HK-2 (cell line): ENCODE measurements at regions not wholly inside any gene's neighbourhood (a gene's known extent, or its start where the extent isn't known, plus 50 kb on each side); places are given as distances from the start of the nearest gene placed in this dataset.

ENCODE experiments used
- DNase-seq: peaks from one replicate; pipeline ENCODE4 v3.0.0-alpha.2; 2018; ENCODE audit not compliant: unreplicated experiment

DNA sequence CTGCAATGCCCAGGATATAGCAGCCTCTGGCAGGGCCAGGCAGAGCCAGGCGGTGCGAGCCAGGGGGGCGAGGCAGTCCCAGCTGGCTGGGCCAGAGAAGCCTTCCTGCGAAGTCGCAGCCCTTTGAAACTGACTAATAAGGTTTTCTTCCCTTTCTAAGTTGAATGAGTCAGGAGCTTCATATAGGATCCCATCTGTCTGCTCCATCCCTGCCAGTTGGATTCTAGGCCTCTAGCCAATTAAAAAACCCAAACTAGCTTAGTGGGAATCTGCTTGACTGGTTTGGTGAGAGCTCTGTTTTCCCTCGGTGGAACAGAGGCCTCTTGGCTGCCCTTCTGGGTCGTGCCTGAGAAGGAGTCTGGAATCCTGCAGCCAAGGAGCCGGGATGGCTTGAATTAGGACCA lies 70.1 kb upstream of the RAPGEF1 start:
- no peak for DNase-seq

DNA sequence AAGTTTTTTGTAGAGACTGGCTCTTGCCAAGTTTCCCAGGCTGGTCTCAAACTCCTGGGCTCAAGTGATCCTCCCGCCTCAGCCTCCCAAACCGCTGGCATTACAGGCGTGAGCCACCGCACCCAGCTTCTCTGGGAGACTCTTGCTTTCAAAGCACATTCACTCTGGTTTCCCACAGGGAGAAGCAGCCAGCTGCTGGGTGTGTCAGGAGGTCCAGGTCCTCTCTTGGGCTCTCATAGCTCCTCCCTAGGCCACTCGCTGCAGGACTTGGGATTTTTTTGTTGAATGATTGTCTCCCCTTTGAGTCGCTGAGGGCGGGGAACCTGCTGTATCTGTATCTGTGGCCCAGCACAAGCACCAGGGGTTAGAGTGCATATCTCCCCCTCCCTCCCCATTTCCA lies 68.4 kb upstream of the RAPGEF1 start:
- no peak for DNase-seq

DNA sequence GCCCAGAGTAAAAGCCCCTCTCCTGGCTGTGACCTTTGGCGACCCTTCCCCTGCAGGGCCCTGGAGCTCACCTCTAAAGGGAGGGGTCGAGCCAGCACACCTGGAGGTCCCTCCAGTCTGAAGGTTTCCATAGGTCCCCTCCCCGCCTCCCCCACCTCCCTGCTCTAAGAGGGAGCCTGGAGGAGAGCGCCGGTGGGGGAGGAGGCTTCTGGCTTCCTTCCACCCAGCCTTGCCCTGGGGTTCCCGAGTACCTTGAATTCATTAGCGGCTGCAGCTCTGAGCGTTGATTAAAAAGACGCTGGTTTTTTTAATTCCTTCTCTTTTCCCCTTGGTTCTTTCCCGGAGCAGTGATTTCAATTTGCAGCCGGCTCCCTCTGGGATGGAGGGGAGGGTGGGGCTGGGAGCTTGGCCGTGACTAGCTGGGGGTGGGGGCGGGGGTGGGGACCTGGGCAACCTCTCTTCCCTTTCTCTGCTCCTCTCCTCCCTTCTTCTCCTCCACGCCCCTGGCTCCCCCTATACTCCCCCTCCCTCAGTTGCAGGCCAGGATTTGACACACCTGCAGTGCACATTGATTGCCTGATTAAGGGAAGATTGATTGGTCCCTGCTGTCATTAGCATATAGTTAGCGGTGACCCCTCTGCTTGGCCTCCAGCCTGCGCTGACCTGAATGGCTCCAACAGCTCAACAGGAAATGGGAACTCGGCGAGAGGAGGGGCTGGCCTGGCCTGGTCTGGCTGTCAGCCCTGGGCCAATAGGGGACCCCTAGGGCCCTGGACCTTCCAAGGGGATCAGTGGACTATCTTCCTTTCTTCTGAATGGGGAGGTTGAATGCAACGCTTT lies 67.5 kb upstream of the RAPGEF1 start:
- DNase-seq, result no peak

DNA sequence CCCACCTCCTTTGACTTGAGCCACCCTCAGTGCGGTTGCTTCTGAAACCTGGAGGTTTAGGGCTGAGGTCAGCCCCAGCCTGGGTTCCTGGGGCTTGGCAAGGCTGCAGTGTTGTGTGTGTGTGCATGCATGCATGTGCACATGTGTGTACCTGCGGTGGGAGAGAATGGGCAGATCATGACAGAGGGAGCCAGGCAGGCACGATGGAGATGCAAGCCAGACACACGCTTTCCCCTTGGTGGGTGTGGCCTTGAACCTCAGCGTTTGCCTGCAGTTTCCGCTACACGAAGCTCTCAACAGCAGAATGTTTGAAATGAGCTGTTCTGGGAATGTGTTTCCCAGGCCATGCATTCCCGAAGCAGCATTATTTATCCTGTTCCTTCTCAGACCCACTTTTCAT lies 65.9 kb upstream of the RAPGEF1 start:
- no peak for DNase-seq

GRCh38 chr9:131804826-131805225 lies 65.0 kb upstream of the RAPGEF1 start:
- no peak for DNase-seq

GRCh38 chr9:131803758-131804411 lies 64.0 kb upstream of the RAPGEF1 start:
- DNase-seq, result no peak

GRCh38 chr9:131801810-131802209 lies 61.9 kb upstream of the RAPGEF1 start:
- no peak for DNase-seq

- no peak for DNase-seq
These were observed 61.0 kb upstream of the RAPGEF1 start for GRCh38 chr9:131800843-131801242.

DNA sequence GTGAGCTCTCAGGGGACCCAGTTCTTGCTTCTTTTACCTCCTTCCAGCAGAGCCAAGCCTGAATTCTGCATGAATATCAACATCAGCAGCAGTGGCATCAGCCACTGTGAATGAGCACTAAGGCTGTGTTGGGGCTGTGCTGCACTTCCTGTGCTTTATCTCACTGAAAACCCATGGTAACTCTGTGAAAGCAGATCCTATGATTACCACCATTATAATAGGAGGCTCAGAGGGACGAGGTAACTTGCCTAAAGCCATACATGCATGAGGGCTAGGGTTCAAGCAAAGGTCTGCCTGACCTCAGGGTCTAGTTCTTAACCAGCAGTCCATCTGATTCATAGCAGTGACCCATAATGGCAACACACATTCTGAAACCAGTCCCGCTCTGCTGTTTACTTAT lies 60.5 kb upstream of the RAPGEF1 start:
- DNase-seq, result no peak

- DNase-seq, result peak; percentile 69
These were observed 59.4 kb upstream of the RAPGEF1 start for GRCh38 chr9:131799177-131799823.

- DNase-seq, result no peak
These were observed 58.4 kb upstream of the RAPGEF1 start for GRCh38 chr9:131798246-131798645.

DNA sequence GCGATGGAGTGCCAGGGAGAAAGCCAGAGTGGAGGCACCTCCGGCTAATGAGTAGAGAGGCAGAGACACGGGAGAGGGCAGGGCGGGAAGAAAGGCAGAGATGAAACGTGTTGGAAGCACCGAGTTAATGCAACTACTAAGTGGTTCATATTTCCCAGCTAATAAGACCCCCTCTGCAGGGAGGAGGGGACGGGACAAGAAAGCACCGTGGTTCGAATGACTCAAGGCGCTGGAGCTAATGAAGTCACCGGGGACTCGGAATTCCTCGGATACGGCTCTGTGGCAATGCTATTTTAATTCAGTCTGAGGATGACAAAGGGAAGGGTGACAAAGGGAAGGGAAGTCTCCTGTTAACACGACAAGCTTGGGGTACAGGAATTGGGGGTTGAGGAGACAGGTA lies 54.5 kb upstream of the RAPGEF1 start:
- no peak for DNase-seq

DNA sequence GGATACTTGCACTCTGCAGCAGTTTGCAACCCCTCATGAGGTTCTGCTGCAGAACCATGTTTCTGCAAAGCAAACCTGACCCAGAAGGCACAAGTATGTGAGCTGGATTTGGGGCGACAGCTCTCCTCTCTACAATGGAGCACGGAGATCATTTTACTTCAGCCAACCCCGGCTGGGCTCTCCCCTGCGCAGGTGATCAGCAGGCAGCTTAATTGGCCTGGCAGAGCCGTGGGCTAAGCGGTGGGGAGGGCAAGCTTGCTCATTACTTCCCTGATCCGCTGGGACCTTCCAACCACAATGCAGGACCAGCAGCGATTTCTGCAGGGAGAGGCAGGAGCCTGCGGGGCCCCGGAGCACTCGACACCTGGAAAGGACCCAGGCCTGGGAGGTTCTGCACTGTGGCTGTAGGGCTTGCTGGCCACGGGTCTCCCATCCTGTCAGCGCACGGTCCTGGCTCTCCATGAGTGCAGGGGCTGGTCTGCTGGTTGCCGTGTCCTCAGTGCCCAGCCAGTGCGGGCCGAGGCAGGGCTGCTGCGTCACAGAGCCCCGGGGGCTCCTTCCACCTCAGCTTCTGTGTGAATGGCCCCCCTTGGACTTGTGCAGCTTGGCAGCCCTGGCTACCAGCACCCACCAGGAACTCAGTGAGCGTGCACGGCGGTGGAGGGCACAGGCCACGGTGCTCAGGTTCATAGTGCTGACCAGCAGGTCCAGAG lies 51.8 kb upstream of the RAPGEF1 start:
- DNase-seq, result no peak
